SK-N-SH (cell line): ENCODE measurements at regions not wholly inside any gene's neighbourhood (a gene's known extent, or its start where the extent isn't known, plus 50 kb on each side); places are given as distances from the start of the nearest gene placed in this dataset.
A peak's percentile ranks its signal among the peaks of the same experiment; 100 is the strongest.

ENCODE experiments used
- CTCF ChIA-PET: fragments of 300-600, 350-600 bp; formaldehyde crosslinking; extraction: SDS; loops from one replicate; lab custom pipeline; 2021; lab: Yijun Ruan, JAX
- POLR2A ChIA-PET: fragments of 350-600 bp; sonication (Branson Sonifier 250); formaldehyde crosslinking; extraction: SDS; loops from one replicate; lab custom pipeline; 2020; ENCODE audit warnings: antibody characterized with exemption, inconsistent platforms; lab: Yijun Ruan, JAX
- DNase-seq: peaks from one replicate; pipeline ENCODE4 v3.0.0; 2012
- H2AFZ ChIP-seq: fragments of 200-600 bp; sonication (generic); 2 replicates; pipeline ENCODE4 v1.8.1; 2016; ENCODE audit warnings: antibody characterized with exemption, mild to moderate bottlenecking, low read depth
- H3F3A ChIP-seq: fragments of 200-600 bp; sonication (generic); replicated peaks from 2 replicates; pipeline ENCODE3; 2016; ENCODE audit warnings: antibody characterized with exemption, mild to moderate bottlenecking; ENCODE audit not compliant: insufficient read depth
- H3K27ac ChIP-seq, 2 experiments: fragments of 200-500 bp in 1 of 2; fragments of 200-600 bp in 1 of 2; sonication (Bioruptor generic) in 1 of 2; sonication (generic), shearing (Covaris generic) in 1 of 2; 2 replicates each; pipeline versions ENCODE4 v1.5.1 to v1.6.1; 2014 to 2016; ENCODE audit warnings: low read depth in 2 of 2, inconsistent platforms in 1 of 2, low read length in 1 of 2, mild to moderate bottlenecking in 1 of 2, mixed read lengths in 1 of 2
- H3K27me3 ChIP-seq: fragments of 200-600 bp; sonication (generic), shearing (Covaris generic); 2 replicates; pipeline ENCODE4 v1.6.1; 2016; ENCODE audit warnings: mixed run types; ENCODE audit not compliant: insufficient read depth
- H3K36me3 ChIP-seq, 2 experiments: fragments of 200-500 bp in 1 of 2; fragments of 200-600 bp in 1 of 2; sonication (Bioruptor generic) in 1 of 2; sonication (generic) in 1 of 2; replicated peaks in 1 of 2; 2 replicates each; pipeline versions ENCODE3 to v1.5.1; 2014 to 2016; ENCODE audit warnings: low read length in 1 of 2, mild to moderate bottlenecking in 1 of 2; ENCODE audit not compliant: insufficient read depth in 2 of 2, control insufficient read depth in 1 of 2
- H3K4me1 ChIP-seq, 2 experiments: fragments of 200-500 bp in 1 of 2; fragments of 200-600 bp in 1 of 2; sonication (Bioruptor generic) in 1 of 2; sonication (generic), shearing (Covaris generic) in 1 of 2; 2 replicates each; pipeline versions ENCODE4 v1.5.1 to v1.6.1; 2014 to 2016; ENCODE audit warnings: low read depth in 1 of 2, low read length in 1 of 2, mixed run types in 1 of 2; ENCODE audit not compliant: insufficient read depth in 2 of 2, control insufficient read depth in 1 of 2
- H3K4me2 ChIP-seq: fragments of 200-600 bp; sonication (generic), shearing (Covaris generic); 2 replicates; pipeline ENCODE4 v1.6.1; 2017; ENCODE audit warnings: mixed run types
- H3K4me3 ChIP-seq, 2 experiments: fragments of 200-500 bp in 1 of 2; fragments of 200-600 bp in 1 of 2; sonication (Bioruptor generic) in 1 of 2; sonication (generic), shearing (Covaris generic) in 1 of 2; 2 replicates each; pipeline versions ENCODE4 v1.5.1 to v1.8.1; 2014 to 2016; ENCODE audit warnings: low read depth in 2 of 2, inconsistent platforms in 1 of 2, low read length in 1 of 2, mild to moderate bottlenecking in 1 of 2, mixed read lengths in 1 of 2, moderate library complexity in 1 of 2
- H3K79me2 ChIP-seq: fragments of 200-600 bp; sonication (generic); 2 replicates; pipeline ENCODE4 v1.8.1; 2017; ENCODE audit warnings: mild to moderate bottlenecking; ENCODE audit not compliant: insufficient read depth
- H3K9ac ChIP-seq: fragments of 200-600 bp; sonication (generic); 2 replicates; pipeline ENCODE4 v1.6.1; 2017; ENCODE audit warnings: mixed run types
- H3K9me2 ChIP-seq: fragments of 200-600 bp; sonication (generic); 2 replicates; pipeline ENCODE4 v1.6.1; 2017; ENCODE audit warnings: mixed run types
- H3K9me3 ChIP-seq: fragments of 200-600 bp; sonication (generic); 2 replicates; pipeline ENCODE4 v1.6.1; 2017; ENCODE audit warnings: mixed run types, mild to moderate bottlenecking, moderate library complexity
- H4K20me1 ChIP-seq: fragments of 200-600 bp; sonication (generic); 2 replicates; pipeline ENCODE4 v1.6.1; 2017; ENCODE audit warnings: mild to moderate bottlenecking, mixed run types; ENCODE audit not compliant: insufficient read depth
- CHD2 ChIP-seq: fragments of 150-350 bp; IDR thresholded peaks from 2 replicates; pipeline ENCODE4 v1.6.1; 2018; ENCODE audit warnings: low read length; ENCODE audit not compliant: partially characterized antibody
- ELF1 ChIP-seq: IDR thresholded peaks from 2 replicates; pipeline ENCODE4 v1.4.0; 2012
- EP300 ChIP-seq, 2 experiments: IDR thresholded peaks; 2 replicates each; pipeline versions ENCODE4 v1.4.0 to v1.6.1; 2012; ENCODE audit warnings: borderline replicate concordance in 1 of 2, low read depth in 1 of 2, low read length in 1 of 2
- EZH2phosphoT487 ChIP-seq: fragments of 200-600 bp; sonication (generic); IDR thresholded peaks from 2 replicates; pipeline ENCODE4 v1.6.1; 2017; ENCODE audit warnings: low read depth, mixed run types, mild to moderate bottlenecking, antibody characterized with exemption, moderate library complexity, borderline replicate concordance
- FOXJ3 ChIP-seq: sonication (generic); formaldehyde crosslinking; IDR thresholded peaks from 2 replicates; pipeline ENCODE4 v1.5.1; 2020; ENCODE audit warnings: mild to moderate bottlenecking, missing genetic modification reagents
- GABPA ChIP-seq: IDR thresholded peaks from 2 replicates; pipeline ENCODE4 v1.4.0; 2012; ENCODE audit warnings: low read depth, mild to moderate bottlenecking
- GATA2 ChIP-seq: sonication (generic); formaldehyde crosslinking; IDR thresholded peaks from 2 replicates; pipeline ENCODE4 v1.5.0; 2020; ENCODE audit warnings: mild to moderate bottlenecking, missing genetic modification reagents
- IRF3 ChIP-seq: fragments of 150-350 bp; IDR thresholded peaks from 2 replicates; pipeline ENCODE4 v1.6.1; 2016; ENCODE audit warnings: mild to moderate bottlenecking, low read depth, low read length
- MEF2A ChIP-seq: IDR thresholded peaks from 2 replicates; pipeline ENCODE4 v1.4.0; 2012; ENCODE audit warnings: low read depth, borderline replicate concordance
- NFIC ChIP-seq: IDR thresholded peaks from 2 replicates; pipeline ENCODE4 v1.4.0; 2012; ENCODE audit warnings: borderline replicate concordance
- PBX3 ChIP-seq: IDR thresholded peaks from 2 replicates; pipeline ENCODE4; 2012
- RAD21 ChIP-seq: IDR thresholded peaks from 2 replicates; pipeline ENCODE4 v1.6.1; 2012; ENCODE audit warnings: mild to moderate bottlenecking, low read length
- RCOR1 ChIP-seq: fragments of 150-350 bp; IDR thresholded peaks from 2 replicates; pipeline ENCODE4 v1.6.1; 2017; ENCODE audit warnings: antibody characterized with exemption, low read length
- RXRA ChIP-seq: IDR thresholded peaks from 2 replicates; pipeline ENCODE4 v1.4.0; 2012; ENCODE audit warnings: low read depth, mild to moderate bottlenecking, borderline replicate concordance
- TCF12 ChIP-seq: IDR thresholded peaks from 2 replicates; pipeline ENCODE4 v1.4.0; 2012
- USF1 ChIP-seq: IDR thresholded peaks from 2 replicates; pipeline ENCODE4 v1.4.0; 2012; ENCODE audit warnings: low read depth, borderline replicate concordance
- USF2 ChIP-seq: fragments of 150-350 bp; IDR thresholded peaks from 2 replicates; pipeline ENCODE4 v1.6.1; 2017; ENCODE audit warnings: antibody characterized with exemption, low read length, low read depth, borderline replicate concordance
- YY1 ChIP-seq: IDR thresholded peaks from 2 replicates; pipeline ENCODE4 v1.4.0; 2012; ENCODE audit warnings: low read depth, mild to moderate bottlenecking
- ZBTB33 ChIP-seq: IDR thresholded peaks from 2 replicates; pipeline ENCODE4 v1.4.0; 2012; ENCODE audit warnings: low read depth, borderline replicate concordance
- WGBS: methylation state at CpG from one replicate; pipeline ENCODE4 v1.1.6; 2017; ENCODE audit warnings: low lambda C conversion rate; 5-methylcytosine and 5-hydroxymethylcytosine counted together

GRCh38 chr11:37474889-37475288 lies 876.9 kb upstream of the RAG2 start:
- no peaks in the 10 kb centered on the region for H3K4me1 ChIP-seq
- H3K27me3 ChIP-seq, result no peaks in the 10 kb centered on the region
- H3K4me2 ChIP-seq, result no peak overlapping the region
- POLR2A ChIA-PET, result no interaction called here
- no peaks in the 10 kb centered on the region for H3F3A ChIP-seq
- no peaks in the 10 kb centered on the region for H3K9me2 ChIP-seq
- H3K9ac ChIP-seq, result no peak overlapping the region
- H3K36me3 ChIP-seq, result no peaks in the 10 kb centered on the region
- 12% methylated on average over 2 of the region's 2 CpGs for WGBS
- peak overlapping the region; percentile 62; the same call in 1 of the 2 replicates for H2AFZ ChIP-seq
- no peaks in the 10 kb centered on the region for H4K20me1 ChIP-seq
- no peak overlapping the region for H3K4me3 ChIP-seq
- TF ChIP-seq MEF2A (no peak), USF1 (no peak), EZH2phosphoT487 (no peak), IRF3 (no peak), FOXJ3 (CRISPR knock-in tag) (no peak), CHD2 (no peak), GABPA (no peak), EP300 (IDR thresholded peaks at IDR 0.05; ENCODE audit: borderline replicate concordance in 1 of 2, low read depth in 1 of 2, low read length in 1 of 2) (no peak), ELF1 (no peak), ZBTB33 (no peak), NFIC (no peak), RXRA (no peak), RCOR1 (no peak), TCF12 (no peak), YY1 (no peak), GATA2 (no peak), USF2 (no peak), PBX3 (no peak), RAD21 (no peak)
- no peak overlapping the region for H3K27ac ChIP-seq
- no peaks in the 10 kb centered on the region for H3K9me3 ChIP-seq
- no peak for DNase-seq
- no peaks in the 10 kb centered on the region for H3K79me2 ChIP-seq
- CTCF ChIA-PET, result no interaction called here
